DOHH2 (cell line): ENCODE measurements at regions not wholly inside any gene's neighbourhood (a gene's known extent, or its start where the extent isn't known, plus 50 kb on each side); places are given as distances from the start of the nearest gene placed in this dataset.

Experiments used
- CTCF ChIP-seq: fragments of 200-600 bp; sonication (generic); IDR thresholded peaks from one replicate; pipeline ENCODE4 v1.5.1; 2014; ENCODE audit warnings: antibody characterized with exemption, mild to moderate bottlenecking, low read depth, low read length; ENCODE audit not compliant: poor library complexity, severe bottlenecking
- EZH2phosphoT487 ChIP-seq: fragments of 200-600 bp; sonication (generic); IDR thresholded peaks from 2 replicates; pipeline ENCODE4 v1.6.1; 2017; ENCODE audit warnings: borderline replicate concordance, mild to moderate bottlenecking, antibody characterized with exemption, low read length, moderate library complexity, mixed read lengths

- no peak for TF ChIP-seq CTCF
- no peak for TF ChIP-seq EZH2phosphoT487
Observed at GRCh38 chr14:98802044-98802443, 470.0 kb downstream of the BCL11B start.
